HG03460 (cell line): ENCODE measurements at regions not wholly inside any gene's neighbourhood (a gene's known extent, or its start where the extent isn't known, plus 50 kb on each side); places are given as distances from the start of the nearest gene placed in this dataset.
"Not testable (repeated sequence)": the region's sequence is repeated elsewhere in the genome, so short reads cannot be mapped to it uniquely, and the experiment has no call there.

Experiments
- ATAC-seq: cut with Tn5 transposase; IDR thresholded peaks from one replicate; pipeline ENCODE4 v1.9.1; 2021; ENCODE audit not compliant: unreplicated experiment

DNA sequence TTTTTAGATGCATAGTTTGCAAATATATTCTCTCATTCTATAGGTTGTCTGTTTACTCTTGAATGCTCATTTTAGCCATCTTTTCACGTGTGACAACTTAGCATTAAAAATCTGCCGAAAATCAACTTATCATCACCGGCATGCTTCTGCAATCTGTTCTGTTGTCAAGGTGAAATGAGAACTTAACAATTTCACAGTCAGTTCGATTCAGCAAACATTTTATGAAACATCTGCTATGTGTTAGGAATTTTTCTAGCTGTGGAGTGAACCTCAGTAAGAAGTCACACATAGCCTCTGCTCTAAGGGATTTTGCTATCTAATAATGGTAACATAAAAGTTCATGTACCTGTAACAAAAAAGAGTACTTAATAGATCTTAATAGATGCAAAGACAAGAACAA, 256.1 kb downstream of the ZWINT start:
- ATAC-seq: no peak

DNA sequence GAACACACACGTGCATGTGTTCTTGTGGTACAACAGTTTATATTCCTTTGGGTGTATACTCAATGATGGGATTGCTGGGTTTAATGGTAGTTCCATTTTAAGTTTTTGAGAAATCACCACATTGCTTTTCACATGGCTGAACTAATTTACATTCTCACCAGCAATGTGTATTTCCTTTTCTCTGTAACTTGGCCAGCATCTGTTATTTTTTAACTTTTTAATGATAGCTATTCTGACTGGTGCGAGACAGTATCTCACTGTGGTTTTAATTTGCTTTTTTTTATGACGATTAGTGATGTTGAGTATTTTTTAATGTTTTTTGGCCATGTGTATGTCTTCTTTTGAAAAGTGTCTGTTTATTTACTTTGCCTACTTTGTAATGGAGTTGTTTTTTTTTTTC, 256.6 kb downstream of the ZWINT start:
- ATAC-seq: no peak

- ATAC-seq: no peak
Observed at GRCh38 chr10:56096226-56096517, 264.9 kb downstream of the ZWINT start.

- ATAC-seq: no peak
Observed at GRCh38 chr10:56095506-56096225, 265.4 kb downstream of the ZWINT start.

DNA sequence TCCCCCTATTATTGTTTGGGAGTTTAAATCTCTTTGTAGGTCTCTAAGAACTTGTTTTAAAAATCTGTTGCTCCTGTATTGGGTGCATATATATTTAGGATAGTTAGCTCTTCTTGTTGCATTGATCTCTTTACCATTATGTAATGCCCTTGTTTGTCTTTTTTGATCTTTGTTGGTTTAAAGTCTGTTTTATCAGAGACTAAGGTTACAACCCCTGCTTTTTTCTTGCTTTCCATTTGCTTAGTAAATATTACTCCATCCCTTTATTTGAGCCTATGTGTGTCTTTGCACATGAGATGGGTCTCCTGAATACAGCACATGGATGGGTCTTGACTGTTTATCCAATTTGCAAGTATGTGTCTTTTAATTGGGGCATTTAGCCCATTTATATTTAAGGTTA, 267.4 kb downstream of the ZWINT start:
- not testable (repeated sequence) for ATAC-seq

DNA sequence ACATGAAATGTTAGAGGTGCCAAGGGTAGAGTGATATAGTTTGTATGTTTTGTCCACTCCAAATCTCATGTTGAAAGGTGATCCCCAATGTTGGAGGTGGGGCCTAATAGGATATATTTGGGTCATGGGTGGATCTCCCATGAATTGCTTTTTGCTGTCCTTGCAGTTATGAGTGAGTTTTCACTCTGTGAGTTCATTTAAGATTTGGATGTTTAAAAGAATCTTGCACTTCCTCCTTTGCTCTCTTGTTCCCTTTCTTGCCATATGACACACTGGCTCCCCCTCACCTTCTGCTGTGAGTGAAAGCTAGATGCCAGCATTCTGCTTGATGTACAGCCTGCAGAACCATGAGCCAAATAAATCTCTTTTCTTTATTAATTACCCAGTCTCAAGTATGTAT, 269.2 kb downstream of the ZWINT start:
- no peak for ATAC-seq

DNA sequence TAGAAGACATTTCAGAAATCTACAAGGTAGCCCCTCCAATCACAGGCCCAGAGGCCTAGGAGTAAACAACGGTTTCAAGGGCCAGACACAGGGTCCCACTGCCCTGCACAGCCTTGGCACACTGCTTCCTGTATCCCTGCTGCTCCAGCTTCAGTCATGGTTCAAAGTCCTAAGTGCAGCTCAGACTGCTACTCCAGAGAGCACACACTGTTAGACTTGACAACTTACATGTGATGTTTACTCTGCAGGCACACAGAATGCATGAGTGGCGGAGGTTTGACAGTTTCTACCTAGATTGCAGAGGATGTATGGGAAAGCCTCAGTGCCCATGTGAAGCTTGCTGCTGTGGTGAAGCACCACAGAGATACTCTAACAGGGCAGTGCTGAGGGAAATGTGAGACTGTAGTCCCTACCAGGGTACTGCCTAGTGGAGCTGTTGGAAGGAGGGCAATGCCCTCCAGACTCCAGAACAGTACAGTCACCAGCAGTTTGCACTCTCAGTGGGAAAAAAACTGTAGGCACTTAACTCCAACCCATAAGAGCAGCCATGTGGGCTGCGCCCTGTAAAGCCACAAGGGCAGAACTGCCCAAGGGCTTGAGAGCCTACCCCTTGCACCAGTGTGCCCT, 270.0 kb downstream of the ZWINT start:
- ATAC-seq: no peak

DNA sequence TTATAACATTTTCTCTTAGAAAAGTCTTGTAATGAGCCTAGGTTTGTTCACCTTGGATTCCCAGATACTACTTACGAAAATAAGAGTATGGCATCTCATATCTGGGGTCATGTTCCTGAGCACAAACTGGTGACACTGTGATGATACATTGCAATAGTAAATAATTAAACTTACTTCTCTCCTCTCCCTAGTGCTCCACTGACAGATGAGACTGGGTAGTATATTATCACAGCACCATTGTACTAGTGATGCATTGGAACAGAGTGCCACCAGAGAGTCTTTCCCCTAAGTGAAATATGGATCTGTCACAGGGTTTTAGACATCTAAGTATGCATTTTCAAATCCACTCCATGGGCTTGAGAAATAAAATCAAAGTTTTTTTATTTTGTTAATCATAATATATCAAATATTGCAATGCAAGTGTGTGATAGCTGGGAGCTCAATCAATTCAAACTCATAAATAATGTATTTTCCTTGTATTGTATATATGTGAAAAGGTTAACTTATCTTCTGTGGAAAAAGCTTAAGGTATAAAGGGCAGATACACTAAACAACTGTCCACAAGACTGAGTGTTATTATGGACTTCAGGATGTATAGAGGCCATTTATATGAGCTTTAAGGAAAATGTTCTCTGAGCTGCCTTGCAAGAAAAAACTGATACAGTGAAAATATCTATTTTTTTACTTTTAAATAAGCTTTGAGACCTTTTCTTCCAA, 275.5 kb downstream of the ZWINT start:
- no peak for ATAC-seq

DNA sequence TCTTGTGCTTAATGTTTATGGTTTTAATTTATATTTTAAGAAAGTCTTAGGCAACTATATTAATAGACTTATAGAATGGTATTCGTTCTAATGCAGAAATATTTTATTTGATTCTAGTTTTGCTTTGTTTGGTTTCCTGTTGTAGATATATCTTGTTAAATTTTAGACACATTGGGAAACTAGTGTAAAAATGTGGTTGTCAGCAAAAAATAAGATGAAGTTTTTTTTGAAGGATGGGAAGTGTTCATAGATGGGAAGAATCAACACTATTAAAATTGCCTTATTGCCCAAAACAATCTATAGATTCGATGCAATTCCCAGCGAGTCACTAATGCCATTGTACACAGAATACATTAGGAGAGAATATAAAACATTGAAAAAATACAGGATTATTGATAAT, 278.9 kb downstream of the ZWINT start:
- no peak for ATAC-seq

DNA sequence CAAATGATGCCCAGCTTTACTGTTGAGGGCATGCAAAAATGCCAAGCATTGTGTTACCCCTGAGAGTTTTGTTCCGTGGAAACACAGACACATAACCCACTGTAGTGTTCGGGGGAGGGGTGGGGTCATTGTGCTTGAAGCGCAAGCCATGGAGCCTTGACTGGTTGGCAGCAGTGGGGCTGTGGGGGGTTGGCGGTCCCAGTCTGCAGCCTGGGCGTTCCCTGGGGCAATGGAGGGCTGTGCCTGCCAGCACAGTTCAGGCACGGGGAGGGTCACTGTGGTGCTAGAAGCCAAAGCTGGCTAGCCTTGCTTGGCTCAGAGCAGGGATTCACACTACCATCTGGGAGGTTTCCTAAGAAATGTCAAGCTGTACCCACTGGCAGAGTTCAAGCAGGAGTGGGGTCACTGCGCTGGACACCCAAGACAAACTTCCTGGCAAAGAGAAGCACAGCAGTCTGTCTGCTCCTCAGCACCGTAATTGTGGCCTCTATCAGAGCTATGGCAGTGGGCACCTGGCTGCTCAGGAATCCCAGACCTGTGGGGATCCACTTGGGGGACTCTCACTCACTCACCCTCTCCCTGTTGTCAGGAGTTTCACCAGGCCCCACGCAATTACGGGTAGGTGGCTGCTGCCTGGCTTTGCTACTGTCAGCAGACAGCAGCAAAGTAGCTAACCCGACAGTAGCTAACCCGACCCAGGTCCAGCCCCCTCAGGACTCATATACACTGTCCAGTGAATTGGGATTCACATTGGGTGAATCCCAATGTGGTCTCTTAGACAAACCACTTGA, 292.4 kb downstream of the ZWINT start:
- ATAC-seq: no peak

DNA sequence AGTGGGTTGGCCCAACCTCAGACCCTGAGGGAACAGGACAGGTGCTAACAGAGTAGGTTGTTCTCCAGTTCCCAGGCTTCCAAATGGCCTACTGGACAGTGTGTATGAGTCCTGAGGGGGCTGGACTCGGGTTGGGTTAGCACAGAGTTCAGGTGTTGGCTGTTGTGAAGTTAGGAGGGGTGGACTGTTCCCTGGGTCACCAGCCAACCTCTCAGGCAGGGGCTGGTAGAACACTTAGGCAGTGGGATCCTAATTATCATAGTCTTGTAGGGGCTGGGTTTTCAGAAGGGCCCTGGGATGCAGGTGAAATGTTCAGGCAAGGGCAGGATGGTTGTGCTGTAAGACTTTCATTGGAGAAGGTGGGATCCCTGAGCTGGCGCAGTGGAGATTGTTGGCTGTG, 293.0 kb downstream of the ZWINT start:
- ATAC-seq: no peak

GRCh38 chr10:56063642-56064041, 297.4 kb downstream of the ZWINT start:
- ATAC-seq: no peak

DNA sequence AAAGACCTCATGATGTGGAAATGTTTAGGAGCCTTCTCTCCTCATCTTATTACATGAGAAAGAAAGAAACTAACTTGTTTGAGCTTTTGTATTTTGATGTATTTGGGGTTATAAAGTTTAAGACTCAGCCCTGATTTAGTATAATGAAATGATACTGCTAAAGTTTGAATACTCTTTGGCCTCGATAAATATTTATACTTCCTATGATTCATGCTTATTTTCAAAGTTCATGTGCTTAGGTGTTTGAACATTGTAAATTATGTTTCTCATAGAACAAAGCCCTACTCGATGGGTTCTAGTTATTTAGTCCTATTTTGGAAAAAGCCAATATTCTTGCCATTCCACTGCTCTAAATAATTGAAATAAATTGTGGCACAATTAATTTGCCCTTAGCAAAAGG, 303.2 kb downstream of the ZWINT start:
- no peak for ATAC-seq

DNA sequence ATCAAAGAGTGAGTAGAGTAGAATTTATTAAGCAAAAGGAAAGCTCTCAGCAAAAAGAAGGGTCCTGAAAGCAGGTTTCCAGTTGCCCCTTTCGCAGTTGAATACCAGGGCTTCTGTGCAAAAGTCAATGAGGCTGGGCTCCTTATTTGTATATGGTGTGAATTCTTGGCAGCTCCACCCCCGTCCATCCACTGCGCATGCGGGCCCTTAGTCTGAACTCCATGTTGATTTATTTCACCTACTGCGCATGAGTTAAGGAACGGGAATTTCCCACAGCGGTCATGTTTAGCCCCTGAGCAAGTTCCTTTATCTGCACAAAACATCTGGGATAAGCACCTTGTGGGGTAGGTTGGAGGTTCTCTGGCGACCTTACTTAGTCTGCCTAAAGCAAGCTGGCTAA, 325.6 kb downstream of the ZWINT start:
- no peak for ATAC-seq

DNA sequence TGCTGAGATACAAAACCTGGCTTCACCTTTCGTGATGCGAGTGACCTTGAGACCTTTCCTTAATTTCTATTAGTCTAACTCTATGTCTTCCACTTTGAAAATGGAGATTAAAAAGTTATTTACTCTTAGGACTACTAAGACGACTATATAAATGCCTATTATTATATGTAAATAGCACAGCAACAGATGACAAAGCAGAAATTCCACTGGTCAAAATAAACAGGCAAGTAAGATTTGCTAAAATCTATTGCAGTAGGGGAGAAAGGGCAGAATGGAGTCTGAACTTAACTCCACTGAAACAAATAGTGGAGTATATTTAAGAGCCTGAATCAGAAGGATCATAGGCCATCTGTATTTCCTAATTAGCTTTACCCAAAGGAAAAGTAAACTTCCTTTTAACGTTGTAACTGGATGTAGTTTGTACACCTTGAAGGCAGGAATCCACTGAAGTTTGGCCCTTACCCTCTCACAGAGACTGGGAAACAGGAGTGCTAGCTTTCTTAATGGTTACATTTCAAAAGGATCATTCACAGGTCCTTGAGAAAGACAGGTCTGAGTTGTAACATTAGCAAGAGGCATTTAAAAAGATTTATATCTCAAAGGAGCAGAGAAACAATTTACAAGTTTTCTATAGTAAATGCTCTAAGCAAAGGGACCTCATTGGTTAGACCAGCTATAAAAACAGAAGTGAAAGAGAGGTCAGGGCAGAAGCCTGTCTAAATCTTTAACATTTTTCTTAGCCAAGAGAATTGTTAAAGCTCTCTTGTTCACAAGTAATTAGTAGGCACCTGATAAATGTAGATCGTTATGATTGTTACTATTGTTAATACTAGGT, 332.5 kb downstream of the ZWINT start:
- ATAC-seq: no peak

- no peak for ATAC-seq
Observed at GRCh38 chr10:56012101-56012500, 349.0 kb downstream of the ZWINT start.

DNA sequence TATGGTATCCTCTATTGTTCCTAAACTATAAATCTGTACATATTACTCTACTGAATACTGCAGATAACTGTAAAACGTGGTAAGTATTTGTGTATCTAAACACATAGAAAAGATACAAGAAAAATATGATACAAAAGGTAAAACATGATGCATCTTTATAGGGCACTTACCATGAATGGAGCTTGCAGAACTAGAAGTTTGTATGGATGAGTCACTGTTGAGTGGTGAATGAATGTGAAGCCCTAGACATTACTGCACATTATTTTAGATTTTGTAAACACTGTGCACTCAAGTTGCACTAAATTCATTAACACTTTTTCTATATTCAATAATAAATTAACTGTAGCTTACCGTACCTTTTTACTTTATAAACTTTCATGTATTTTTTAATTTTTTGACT, 357.5 kb downstream of the ZWINT start:
- no peak for ATAC-seq

GRCh38 chr10:55989188-55989587, 371.9 kb downstream of the ZWINT start:
- ATAC-seq: no peak

DNA sequence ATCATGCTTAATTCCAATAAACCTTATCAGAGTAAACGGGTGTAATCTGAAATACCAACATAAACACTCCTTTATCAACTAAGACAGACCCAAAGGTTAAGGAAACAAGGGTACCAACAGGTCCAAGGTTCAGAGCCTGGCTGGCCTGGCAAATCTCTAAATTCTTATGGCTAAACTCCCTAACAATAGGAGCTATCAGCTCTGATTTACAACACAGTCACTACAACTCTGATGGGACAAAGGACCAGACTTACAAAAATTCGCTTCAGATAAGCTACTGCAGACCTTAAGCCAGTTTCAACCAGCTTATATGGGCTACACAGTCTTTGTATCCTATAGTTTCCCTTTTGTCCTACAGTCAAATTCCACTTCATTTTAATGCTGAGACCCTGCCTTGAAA, 381.9 kb downstream of the ZWINT start:
- no peak for ATAC-seq

- no peak for ATAC-seq
Observed at GRCh38 chr10:55966101-55966500, 395.0 kb downstream of the ZWINT start.

GRCh38 chr10:55943403-55943802, 417.7 kb downstream of the ZWINT start:
- no peak for ATAC-seq
